Lung (tissue), 11 donors: ENCODE measurements at regions not wholly inside any gene's neighbourhood (a gene's known extent, or its start where the extent isn't known, plus 50 kb on each side); places are given as distances from the start of the nearest gene placed in this dataset.
A peak's percentile ranks its signal among the peaks of the same experiment; 100 is the strongest.

ENCODE experiments used
- ATAC-seq: fragments of 200-7000 bp; cut with Tn5 transposase; one replicate; pipeline ENCODE4 v1.9.1; 2020; ENCODE audit warnings: moderate number of reproducible peaks; ENCODE audit not compliant: insufficient read depth, low FRiP score
- DNase-seq, 3 donors: peaks; one replicate each; pipeline ENCODE4 v3.0.0-alpha.2; 2013 to 2017
- H3K27ac ChIP-seq, 2 donors: one replicate each; pipeline ENCODE4 v1.5.1; 2013; ENCODE audit warnings: mild to moderate bottlenecking in 2 of 2, moderate library complexity in 2 of 2, control low read depth in 1 of 2, inconsistent platforms in 1 of 2, low read depth in 1 of 2, low read length in 1 of 2
- H3K27me3 ChIP-seq, 3 donors: one replicate each; pipeline ENCODE4 v1.5.1; 2013; ENCODE audit warnings: low read length in 2 of 3; ENCODE audit not compliant: control insufficient read depth in 3 of 3, insufficient read depth in 3 of 3
- H3K36me3 ChIP-seq, 4 donors: one replicate each; pipeline ENCODE4 v1.5.1; 2013; ENCODE audit warnings: low read length in 4 of 4, mild to moderate bottlenecking in 1 of 4, moderate library complexity in 1 of 4; ENCODE audit not compliant: control insufficient read depth in 4 of 4, insufficient read depth in 4 of 4
- H3K4me1 ChIP-seq, 5 donors: one replicate each; pipeline ENCODE4 v1.5.1; 2013; ENCODE audit warnings: low read length in 5 of 5, mild to moderate bottlenecking in 2 of 5, moderate library complexity in 1 of 5; ENCODE audit not compliant: control insufficient read depth in 5 of 5, insufficient read depth in 5 of 5
- H3K4me3 ChIP-seq: one replicate; pipeline ENCODE4 v1.5.1; 2013; ENCODE audit warnings: mild to moderate bottlenecking, control low read depth, moderate library complexity
- H3K9ac ChIP-seq, 2 donors: one replicate each; pipeline ENCODE4 v1.5.1; 2013; ENCODE audit warnings: low read length in 2 of 2, control low read depth in 1 of 2; ENCODE audit not compliant: insufficient read depth in 1 of 2
- H3K9me3 ChIP-seq, 4 donors: one replicate each; pipeline ENCODE4 v1.5.1; 2013; ENCODE audit warnings: low read length in 3 of 4, mild to moderate bottlenecking in 1 of 4, moderate library complexity in 1 of 4; ENCODE audit not compliant: control insufficient read depth in 4 of 4, insufficient read depth in 3 of 4
- WGBS, 2 donors: extraction: QIAGEN DNeasy Blood & Tissue Kit; methylation state at CpG; one replicate each; pipeline ENCODE4 v1.1.7; 2013; 5-methylcytosine and 5-hydroxymethylcytosine counted together
- TF ChIP-seq, protein P1 (sequence below): IDR thresholded peaks from 2 replicates; pipeline ENCODE4 v1.5.1; 2012; ENCODE audit warnings: mild to moderate bottlenecking; ENCODE audit errors: control extremely low read depth, extremely low read depth
- donor health status: control.
- donor health status: control.
- donor health status: Bipolar disorder and iron deficiency.
- donor health status: healthy.
- donor health status: DM: yes; HTN: yes; CAD: no.

DNA sequence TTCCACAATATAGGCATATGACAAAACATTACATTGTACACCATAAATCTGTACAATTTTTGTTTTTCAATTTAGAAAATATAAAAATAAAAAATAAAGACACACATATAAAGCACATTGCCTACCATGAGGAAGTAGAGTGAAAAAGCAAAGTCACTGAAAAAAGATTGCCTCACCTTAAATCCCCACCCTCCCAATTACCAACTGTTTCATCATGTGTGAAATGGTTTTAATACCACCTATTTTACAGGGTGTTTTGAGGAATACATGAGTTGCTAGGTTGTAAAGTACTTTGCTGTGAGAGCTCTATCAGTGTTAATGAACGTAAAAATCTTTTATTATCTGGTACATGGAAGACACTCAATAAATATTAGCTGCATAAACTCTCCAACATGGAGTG, 373.6 kb upstream of the NDST3 start:
- Histone ChIP-seq H3K27ac (no peak overlapping the region), H3K36me3 (no peaks in the 10 kb centered on the region), H3K27me3 (no peaks in the 10 kb centered on the region), H3K4me1 (no peaks in the 10 kb centered on the region), H3K4me3 (no peak overlapping the region), H3K9ac (no peak overlapping the region), H3K9me3 (no peaks in the 10 kb centered on the region)
- DNase-seq (no peak), ATAC-seq (no peak)
- WGBS, 2 donors, result 43 to 78% methylated on average over 1 of the region's 1 CpG
- TF ChIP-seq, protein P1, sequence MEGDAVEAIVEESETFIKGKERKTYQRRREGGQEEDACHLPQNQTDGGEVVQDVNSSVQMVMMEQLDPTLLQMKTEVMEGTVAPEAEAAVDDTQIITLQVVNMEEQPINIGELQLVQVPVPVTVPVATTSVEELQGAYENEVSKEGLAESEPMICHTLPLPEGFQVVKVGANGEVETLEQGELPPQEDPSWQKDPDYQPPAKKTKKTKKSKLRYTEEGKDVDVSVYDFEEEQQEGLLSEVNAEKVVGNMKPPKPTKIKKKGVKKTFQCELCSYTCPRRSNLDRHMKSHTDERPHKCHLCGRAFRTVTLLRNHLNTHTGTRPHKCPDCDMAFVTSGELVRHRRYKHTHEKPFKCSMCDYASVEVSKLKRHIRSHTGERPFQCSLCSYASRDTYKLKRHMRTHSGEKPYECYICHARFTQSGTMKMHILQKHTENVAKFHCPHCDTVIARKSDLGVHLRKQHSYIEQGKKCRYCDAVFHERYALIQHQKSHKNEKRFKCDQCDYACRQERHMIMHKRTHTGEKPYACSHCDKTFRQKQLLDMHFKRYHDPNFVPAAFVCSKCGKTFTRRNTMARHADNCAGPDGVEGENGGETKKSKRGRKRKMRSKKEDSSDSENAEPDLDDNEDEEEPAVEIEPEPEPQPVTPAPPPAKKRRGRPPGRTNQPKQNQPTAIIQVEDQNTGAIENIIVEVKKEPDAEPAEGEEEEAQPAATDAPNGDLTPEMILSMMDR, result no peak

DNA sequence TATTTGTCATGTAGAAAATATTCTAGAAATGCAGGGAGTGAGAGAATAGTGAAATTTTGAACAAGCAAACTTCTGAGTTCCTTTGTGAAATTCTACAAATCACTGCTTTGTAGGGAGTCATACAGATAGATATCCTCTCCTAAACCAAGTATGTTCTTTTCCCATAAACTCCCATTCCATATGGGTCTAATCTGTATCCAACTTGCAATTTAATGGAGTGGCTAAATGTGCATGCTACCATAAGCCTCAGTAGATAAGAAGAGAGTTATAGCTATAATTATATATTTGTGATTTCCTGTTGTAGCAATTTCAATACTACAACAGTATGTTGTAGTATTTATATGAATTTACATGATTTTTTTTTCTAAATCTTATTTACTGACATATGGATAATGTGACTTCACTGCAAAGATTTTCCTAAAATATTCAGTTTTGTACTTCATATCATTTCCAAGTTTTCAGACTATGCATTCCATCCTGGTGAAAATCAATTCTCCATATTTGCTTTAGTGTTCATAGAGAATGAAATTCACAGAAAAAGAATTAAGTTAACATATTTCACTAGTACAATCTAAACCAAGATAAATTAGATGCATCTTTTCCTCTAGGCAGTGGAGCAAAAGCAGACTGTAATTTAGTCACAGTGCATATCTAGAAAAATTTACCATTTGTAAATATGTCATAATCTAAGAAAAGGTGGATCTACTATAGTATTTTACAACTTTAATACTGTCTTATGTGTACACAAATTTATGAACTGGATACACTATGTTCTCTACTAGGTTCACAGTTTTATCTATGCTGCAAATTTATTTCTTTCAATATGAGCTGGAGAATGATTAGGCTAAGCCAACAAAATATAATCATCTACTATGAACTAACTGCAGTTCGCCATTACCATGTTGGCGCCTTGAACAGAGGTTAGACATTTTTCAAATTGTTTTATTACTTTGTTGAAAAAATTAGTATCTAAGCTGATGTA, 372.9 kb upstream of the NDST3 start:
- Histone ChIP-seq H3K36me3 (no peaks in the 10 kb centered on the region), H3K27ac (no peak overlapping the region), H3K4me1 (no peaks in the 10 kb centered on the region), H3K4me3 (no peak overlapping the region), H3K9ac (no peak overlapping the region), H3K27me3 (no peaks in the 10 kb centered on the region), H3K9me3 (no peaks in the 10 kb centered on the region)
- no peak for ATAC-seq
- TF ChIP-seq, protein P1, result no peak
- no peak for DNase-seq
- 91 to 92% methylated on average over 2 of the region's 2 CpGs for WGBS, 2 donors

DNA sequence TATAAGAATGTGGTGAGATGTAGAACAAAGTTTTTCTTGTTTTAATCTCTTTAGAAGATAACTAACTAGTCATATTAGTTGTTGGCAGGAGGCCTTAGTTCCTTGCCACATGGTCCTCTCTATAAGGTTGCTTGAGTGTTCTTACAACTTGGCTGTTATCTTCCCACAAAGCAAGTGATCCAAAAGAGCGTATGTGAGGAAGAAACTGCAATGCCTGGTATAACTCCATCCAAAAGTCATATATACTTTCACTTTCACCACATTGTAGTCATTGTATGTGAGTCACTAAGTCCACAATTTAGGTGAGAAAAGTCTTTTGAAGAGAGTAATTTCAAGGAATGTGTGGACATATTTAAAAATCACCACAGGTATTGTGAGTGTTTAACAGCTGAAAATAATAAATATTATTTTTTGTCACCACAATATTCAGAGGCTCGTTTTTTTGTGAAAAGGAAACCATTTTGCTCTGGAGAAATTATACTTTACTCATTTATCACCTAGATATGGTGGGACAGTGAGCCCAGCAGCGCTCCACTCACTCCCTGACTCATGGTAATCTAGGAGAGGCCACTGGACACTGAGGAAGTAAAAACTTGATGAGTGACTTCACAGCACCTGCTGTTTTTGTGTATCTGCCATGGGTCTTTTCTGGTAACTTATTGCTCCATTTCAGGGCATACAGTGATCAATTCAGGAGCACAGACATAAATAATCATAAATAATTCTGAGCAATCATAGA, 369.4 kb upstream of the NDST3 start:
- ATAC-seq (peak; percentile 19), DNase-seq (peak in 1 of 3 donors; percentile 1)
- 64 to 77% methylated on average over 3 of the region's 3 CpGs for WGBS, 2 donors

More for the DNA sequence above, 369.4 kb upstream of the NDST3 start:
- Histone ChIP-seq H3K9ac (no peak overlapping the region), H3K4me3 (no peak overlapping the region), H3K36me3 (no peaks in the 10 kb centered on the region), H3K27me3 (no peaks in the 10 kb centered on the region), H3K9me3 (no peaks in the 10 kb centered on the region), H3K27ac (no peak overlapping the region), H3K4me1 (no peaks in the 10 kb centered on the region)
- TF ChIP-seq, protein P1, result no peak
